Fibroblast of lung (primary cell): ENCODE measurements at regions not wholly inside any gene's neighbourhood (a gene's known extent, or its start where the extent isn't known, plus 50 kb on each side); places are given as distances from the start of the nearest gene placed in this dataset.

Experiments used
- EZH2 ChIP-seq: IDR thresholded peaks from 2 replicates; pipeline ENCODE4 v1.5.1; 2012; ENCODE audit warnings: low read length, control low read depth, mild to moderate bottlenecking; ENCODE audit errors: missing control alignments
- TF ChIP-seq, protein P1 (sequence below), 2 donors: IDR thresholded peaks in 1 of 2; conservative IDR thresholded peaks in 1 of 2; 1 replicate in 1 of 2; 2 replicates in 1 of 2; pipeline ENCODE4 v1.5.1; 2011 to 2012; ENCODE audit warnings: low read length in 2 of 2, control low read depth in 1 of 2, inconsistent platforms in 1 of 2, low read depth in 1 of 2, mild to moderate bottlenecking in 1 of 2

DNA sequence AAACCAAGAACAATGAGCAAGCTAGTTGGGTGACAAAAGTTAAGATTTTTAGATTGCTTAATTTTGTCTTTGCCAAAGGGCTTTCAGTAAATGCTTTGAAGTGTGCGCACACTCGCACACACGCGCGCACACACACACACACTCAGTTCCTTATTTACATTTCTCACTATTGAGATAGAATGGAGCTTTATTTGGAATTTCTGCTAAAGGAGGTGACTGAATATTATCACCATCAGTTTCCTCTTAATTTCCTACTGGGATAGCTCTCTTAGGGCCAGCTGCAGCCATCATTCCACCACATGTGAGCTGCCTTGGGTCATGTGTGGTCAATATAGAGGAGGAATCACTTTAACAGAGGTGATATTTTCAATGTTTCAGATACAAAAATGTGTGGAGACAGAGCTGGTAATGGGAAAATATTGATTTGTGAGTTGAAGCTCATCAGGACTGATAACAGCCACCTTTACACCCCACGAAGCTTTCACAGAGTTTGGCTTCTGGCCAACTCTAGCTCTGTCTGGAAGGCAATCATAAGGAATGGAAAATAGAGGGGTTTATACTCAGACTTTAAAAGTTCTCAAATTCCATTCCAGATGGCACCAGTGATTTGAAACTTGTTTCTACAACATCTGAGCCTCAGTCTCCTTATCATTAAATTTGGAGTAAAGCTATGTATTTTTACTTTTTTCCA lies 99.9 kb downstream of the MACIR start:
- TF ChIP-seq, protein P1, sequence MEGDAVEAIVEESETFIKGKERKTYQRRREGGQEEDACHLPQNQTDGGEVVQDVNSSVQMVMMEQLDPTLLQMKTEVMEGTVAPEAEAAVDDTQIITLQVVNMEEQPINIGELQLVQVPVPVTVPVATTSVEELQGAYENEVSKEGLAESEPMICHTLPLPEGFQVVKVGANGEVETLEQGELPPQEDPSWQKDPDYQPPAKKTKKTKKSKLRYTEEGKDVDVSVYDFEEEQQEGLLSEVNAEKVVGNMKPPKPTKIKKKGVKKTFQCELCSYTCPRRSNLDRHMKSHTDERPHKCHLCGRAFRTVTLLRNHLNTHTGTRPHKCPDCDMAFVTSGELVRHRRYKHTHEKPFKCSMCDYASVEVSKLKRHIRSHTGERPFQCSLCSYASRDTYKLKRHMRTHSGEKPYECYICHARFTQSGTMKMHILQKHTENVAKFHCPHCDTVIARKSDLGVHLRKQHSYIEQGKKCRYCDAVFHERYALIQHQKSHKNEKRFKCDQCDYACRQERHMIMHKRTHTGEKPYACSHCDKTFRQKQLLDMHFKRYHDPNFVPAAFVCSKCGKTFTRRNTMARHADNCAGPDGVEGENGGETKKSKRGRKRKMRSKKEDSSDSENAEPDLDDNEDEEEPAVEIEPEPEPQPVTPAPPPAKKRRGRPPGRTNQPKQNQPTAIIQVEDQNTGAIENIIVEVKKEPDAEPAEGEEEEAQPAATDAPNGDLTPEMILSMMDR (conservative IDR thresholded peaks at IDR 0.05 in 1 of 2, IDR thresholded peaks at IDR 0.05 in 1 of 2; ENCODE audit: low read depth in 1 of 2, low read length in 2 of 2) = no peak
- TF ChIP-seq EZH2 = no peak
